Loucy (cell line): ENCODE measurements at regions not wholly inside any gene's neighbourhood (a gene's known extent, or its start where the extent isn't known, plus 50 kb on each side); places are given as distances from the start of the nearest gene placed in this dataset.

Experiments used
- H2AFZ ChIP-seq: fragments of 200-600 bp; sonication (generic); 2 replicates; pipeline ENCODE4 v1.6.0; 2016; ENCODE audit warnings: antibody characterized with exemption, mild to moderate bottlenecking, low read length, moderate library complexity
- H3F3A ChIP-seq: fragments of 200-600 bp; 2 replicates; pipeline ENCODE4 v1.6.0; 2016; ENCODE audit warnings: antibody characterized with exemption, low read depth, mild to moderate bottlenecking
- H3K27me3 ChIP-seq: fragments of 200-600 bp; sonication (generic); 2 replicates; pipeline ENCODE4 v1.6.1; 2014; ENCODE audit warnings: low read length, mild to moderate bottlenecking; ENCODE audit not compliant: insufficient read depth, poor library complexity, severe bottlenecking
- H3K36me3 ChIP-seq: fragments of 200-600 bp; sonication (generic); 2 replicates; pipeline ENCODE4 v1.6.1; 2016; ENCODE audit warnings: low read length; ENCODE audit not compliant: insufficient read depth
- H3K4me1 ChIP-seq: fragments of 200-600 bp; sonication (generic); 2 replicates; pipeline ENCODE4 v1.5.1; 2014; ENCODE audit warnings: low read length, mild to moderate bottlenecking; ENCODE audit not compliant: insufficient read depth, poor library complexity, severe bottlenecking
- H3K4me2 ChIP-seq: fragments of 200-600 bp; sonication (generic); 2 replicates; pipeline ENCODE4 v1.6.0; 2014; ENCODE audit warnings: antibody characterized with exemption, low read length, low read depth, mild to moderate bottlenecking; ENCODE audit not compliant: poor library complexity, severe bottlenecking
- H3K4me3 ChIP-seq: fragments of 200-600 bp; sonication (generic); 2 replicates; pipeline ENCODE4 v1.5.1; 2014; ENCODE audit warnings: low read length, mild to moderate bottlenecking, mixed read lengths; ENCODE audit not compliant: poor library complexity, severe bottlenecking
- H3K79me2 ChIP-seq: fragments of 200-600 bp; sonication (generic); 2 replicates; pipeline ENCODE4 v1.6.1; 2014; ENCODE audit warnings: low read length; ENCODE audit not compliant: insufficient read depth
- H3K9ac ChIP-seq: fragments of 200-600 bp; sonication (generic); 2 replicates; pipeline ENCODE4 v1.6.0; 2014; ENCODE audit warnings: mild to moderate bottlenecking, low read depth, low read length, moderate library complexity; ENCODE audit not compliant: poor library complexity, severe bottlenecking
- H3K9me2 ChIP-seq: fragments of 200-600 bp; sonication (generic); replicated peaks from 2 replicates; pipeline ENCODE4 v1.6.1; 2016; ENCODE audit warnings: low read depth, low read length, mixed read lengths
- H3K9me3 ChIP-seq: fragments of 200-600 bp; sonication (generic); 2 replicates; pipeline ENCODE4 v1.6.1; 2014; ENCODE audit warnings: mild to moderate bottlenecking, antibody characterized with exemption, low read length, low read depth; ENCODE audit not compliant: insufficient read depth
- H4K20me1 ChIP-seq: fragments of 200-600 bp; sonication (generic); 2 replicates; pipeline ENCODE4 v1.6.0; 2014; ENCODE audit warnings: antibody characterized with exemption, low read length, mild to moderate bottlenecking; ENCODE audit not compliant: insufficient read depth, poor library complexity, severe bottlenecking
- EZH2phosphoT487 ChIP-seq: fragments of 200-600 bp; IDR thresholded peaks from 2 replicates; pipeline ENCODE4 v1.6.1; 2018; ENCODE audit warnings: antibody characterized with exemption, mild to moderate bottlenecking, moderate library complexity, borderline replicate concordance
- TF ChIP-seq, protein P1 (sequence below): fragments of 200-600 bp; sonication (generic); conservative IDR thresholded peaks from 2 replicates; pipeline ENCODE4 v1.5.1; 2014; ENCODE audit warnings: mild to moderate bottlenecking, antibody characterized with exemption, low read length

- Histone ChIP-seq H3K79me2 (no peaks in the 10 kb centered on the region), H3K4me2 (no peak overlapping the region), H3K4me3 (no peak overlapping the region), H3K9me3 (0 out of 2 replicates have a peak, but pooled peaks cover 3% of the 10 kb centered on the region), H3F3A (no peaks in the 10 kb centered on the region), H3K9ac (no peak overlapping the region), H3K9me2 (no peaks in the 10 kb centered on the region), H3K4me1 (no peaks in the 10 kb centered on the region), H3K27me3 (no peaks in the 10 kb centered on the region), H4K20me1 (no peaks in the 10 kb centered on the region), H2AFZ (no peak overlapping the region), H3K36me3 (no peaks in the 10 kb centered on the region)
- TF ChIP-seq, protein P1, sequence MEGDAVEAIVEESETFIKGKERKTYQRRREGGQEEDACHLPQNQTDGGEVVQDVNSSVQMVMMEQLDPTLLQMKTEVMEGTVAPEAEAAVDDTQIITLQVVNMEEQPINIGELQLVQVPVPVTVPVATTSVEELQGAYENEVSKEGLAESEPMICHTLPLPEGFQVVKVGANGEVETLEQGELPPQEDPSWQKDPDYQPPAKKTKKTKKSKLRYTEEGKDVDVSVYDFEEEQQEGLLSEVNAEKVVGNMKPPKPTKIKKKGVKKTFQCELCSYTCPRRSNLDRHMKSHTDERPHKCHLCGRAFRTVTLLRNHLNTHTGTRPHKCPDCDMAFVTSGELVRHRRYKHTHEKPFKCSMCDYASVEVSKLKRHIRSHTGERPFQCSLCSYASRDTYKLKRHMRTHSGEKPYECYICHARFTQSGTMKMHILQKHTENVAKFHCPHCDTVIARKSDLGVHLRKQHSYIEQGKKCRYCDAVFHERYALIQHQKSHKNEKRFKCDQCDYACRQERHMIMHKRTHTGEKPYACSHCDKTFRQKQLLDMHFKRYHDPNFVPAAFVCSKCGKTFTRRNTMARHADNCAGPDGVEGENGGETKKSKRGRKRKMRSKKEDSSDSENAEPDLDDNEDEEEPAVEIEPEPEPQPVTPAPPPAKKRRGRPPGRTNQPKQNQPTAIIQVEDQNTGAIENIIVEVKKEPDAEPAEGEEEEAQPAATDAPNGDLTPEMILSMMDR, result no peak
- no peak for TF ChIP-seq EZH2phosphoT487
Measured at GRCh38 chr14:62347562-62348011, 585.4 kb downstream of the SNAPC1 start.

DNA sequence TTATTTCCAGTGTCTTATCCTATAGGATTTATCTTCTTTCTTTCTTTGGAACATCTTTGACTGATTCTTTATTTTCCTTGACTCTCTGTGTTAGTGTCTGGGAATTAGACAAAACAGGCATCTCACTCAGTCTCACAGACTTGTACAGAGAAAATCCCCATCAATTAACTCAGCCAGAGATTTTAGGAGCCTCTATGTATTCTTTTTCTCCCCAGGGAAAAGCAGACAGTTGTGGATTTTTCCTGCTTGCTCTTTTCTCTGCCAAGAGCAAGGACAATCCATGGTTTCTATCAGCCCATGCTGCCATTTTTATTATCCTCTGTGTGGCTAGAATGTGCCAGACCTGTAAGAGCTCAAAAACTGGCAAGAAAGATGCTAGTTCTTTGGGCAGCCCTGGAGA is 595.1 kb downstream of the SNAPC1 start:
- Histone ChIP-seq H3K27me3 (no peaks in the 10 kb centered on the region), H3F3A (no peaks in the 10 kb centered on the region), H3K79me2 (no peaks in the 10 kb centered on the region), H3K36me3 (no peaks in the 10 kb centered on the region), H2AFZ (no peak overlapping the region), H3K9me2 (no peaks in the 10 kb centered on the region), H3K4me2 (no peak overlapping the region), H4K20me1 (no peaks in the 10 kb centered on the region), H3K9ac (no peak overlapping the region), H3K4me3 (no peak overlapping the region), H3K9me3 (peaks cover 16% of the 10 kb centered on the region; the same call in 1 of the 2 replicates), H3K4me1 (no peaks in the 10 kb centered on the region)
- no peak for TF ChIP-seq EZH2phosphoT487
- TF ChIP-seq, protein P1, result no peak

DNA sequence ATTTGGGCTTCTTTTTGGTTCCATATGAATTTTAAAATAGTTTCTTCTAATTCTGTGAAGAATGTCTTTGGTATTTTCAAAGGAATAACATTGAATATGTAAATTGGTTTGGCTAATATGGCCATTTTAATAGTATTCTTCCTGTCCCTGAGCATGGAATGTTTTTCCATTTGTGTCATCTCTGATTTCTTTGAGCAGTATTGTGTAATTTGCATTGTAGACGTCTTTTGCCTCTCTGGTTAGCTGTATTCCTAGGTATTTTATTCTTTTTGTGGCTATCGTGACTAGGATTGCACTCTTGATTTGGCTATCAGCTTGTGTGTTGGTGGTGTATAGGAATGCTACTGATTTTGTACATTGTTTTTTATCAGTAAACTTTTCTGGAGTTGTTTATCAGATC is 601.9 kb downstream of the SNAPC1 start:
- Histone ChIP-seq H3K9me3 (0 out of 2 replicates have a peak, but pooled peaks cover 6% of the 10 kb centered on the region), H3K4me3 (no peak overlapping the region), H3K4me2 (no peak overlapping the region), H3K4me1 (no peaks in the 10 kb centered on the region), H3F3A (no peaks in the 10 kb centered on the region), H3K79me2 (no peaks in the 10 kb centered on the region), H4K20me1 (no peaks in the 10 kb centered on the region), H2AFZ (no peak overlapping the region), H3K36me3 (no peaks in the 10 kb centered on the region), H3K9ac (no peak overlapping the region), H3K27me3 (no peaks in the 10 kb centered on the region), H3K9me2 (no peaks in the 10 kb centered on the region)
- no peak for TF ChIP-seq EZH2phosphoT487
- TF ChIP-seq, protein P1, result no peak
